ENCODE measurements at regions not wholly inside any gene's neighbourhood (a gene's known extent, or its start where the extent isn't known, plus 50 kb on each side); places are given as distances from the start of the nearest gene placed in this dataset.

GRCh38 chr9:135008416-135008815 is 79.1 kb upstream of the OLFM1 start:
- CTCF ChIA-PET = no interaction called here
- no peaks in the 10 kb centered on the region for H3K36me3 ChIP-seq (ENCODE audit: control insufficient read depth in 2 of 2, insufficient read depth in 2 of 2, low read length in 1 of 2)
- no peaks in the 10 kb centered on the region for H3K9me3 ChIP-seq (replicated peaks; ENCODE audit: control insufficient read depth, insufficient read depth, low read length)
- no peak overlapping the region for H2AFZ ChIP-seq (ENCODE audit: control insufficient read depth, low read depth, low read length)
- intact Hi-C loops (cut with micrococcal nuclease; ENCODE audit: unreplicated experiment) = no loop called here
- RAD21 ChIA-PET (ENCODE audit: unreplicated experiment) = no interaction called here
- ATAC-seq = no peak
- no peaks in the 10 kb centered on the region for H3K27me3 ChIP-seq (replicated peaks in 1 of 2; ENCODE audit: control insufficient read depth in 2 of 2, insufficient read depth in 2 of 2, low read length in 1 of 2)
- SMC1A ChIA-PET (ENCODE audit: uncharacterized antibody, unreplicated experiment) = no interaction called here
- in situ Hi-C loops (cut with MboI) = no loop called here
- no peak overlapping the region for H3K4me2 ChIP-seq (ENCODE audit: control insufficient read depth, insufficient read depth)
- no peak overlapping the region for H3K27ac ChIP-seq (ENCODE audit: control insufficient read depth, insufficient read depth)
- H3K79me2 ChIP-seq (ENCODE audit: control insufficient read depth, insufficient read depth, low read length) = no peaks in the 10 kb centered on the region
- no peaks in the 10 kb centered on the region for H4K20me1 ChIP-seq (ENCODE audit: control insufficient read depth, insufficient read depth)
- H3K9ac ChIP-seq (ENCODE audit: control insufficient read depth, insufficient read depth, low read length) = no peak overlapping the region
- no peaks in the 10 kb centered on the region for H3K4me1 ChIP-seq (ENCODE audit: control insufficient read depth, insufficient read depth, low read length)
- BruUV-seq (replicated peaks) = no TSS peak
- no peak overlapping the region for H3K4me3 ChIP-seq
- 3% methylated on average over 8 of the region's 8 CpGs for WGBS (ENCODE audit: insufficient coverage, insufficient replicate concordance, low lambda C conversion rate, missing lambda C conversion rate)
- FAIRE-seq = no peak
- TF ChIP-seq NFYB (IDR thresholded peaks at IDR 0.05; ENCODE audit: insufficient read depth, low read depth, low read length) (no peak), MAX (IDR thresholded peaks at IDR 0.05; ENCODE audit: low read depth, low read length) (no peak), E2F4 (IDR thresholded peaks at IDR 0.05; ENCODE audit: low read depth, low read length) (no peak)
- POLR2A ChIA-PET = no interaction called here
- DNase-seq (ENCODE audit: low read depth, low spot score) = no peak

- Histone ChIP-seq H3K27ac (ENCODE audit: control insufficient read depth, insufficient read depth) (no peak overlapping the region), H3K4me3 (no peak overlapping the region), H2AFZ (ENCODE audit: control insufficient read depth, low read depth, low read length) (no peak overlapping the region), H3K79me2 (ENCODE audit: control insufficient read depth, insufficient read depth, low read length) (no peaks in the 10 kb centered on the region), H3K9me3 (replicated peaks; ENCODE audit: control insufficient read depth, insufficient read depth, low read length) (no peaks in the 10 kb centered on the region), H4K20me1 (ENCODE audit: control insufficient read depth, insufficient read depth) (no peaks in the 10 kb centered on the region), H3K27me3 (replicated peaks in 1 of 2; ENCODE audit: control insufficient read depth in 2 of 2, insufficient read depth in 2 of 2, low read length in 1 of 2) (peaks cover 0 to 1% of the 10 kb centered on the region in 2 experiments; a peak in 1 of 4 replicates), H3K36me3 (ENCODE audit: control insufficient read depth in 2 of 2, insufficient read depth in 2 of 2, low read length in 1 of 2) (no peaks in the 10 kb centered on the region), H3K4me2 (ENCODE audit: control insufficient read depth, insufficient read depth) (no peak overlapping the region), H3K4me1 (ENCODE audit: control insufficient read depth, insufficient read depth, low read length) (no peaks in the 10 kb centered on the region), H3K9ac (ENCODE audit: control insufficient read depth, insufficient read depth, low read length) (no peak overlapping the region)
- intact Hi-C loops (cut with micrococcal nuclease; ENCODE audit: unreplicated experiment) = no loop called here
- BruUV-seq (replicated peaks) = no TSS peak
- ChIA-PET RAD21 (ENCODE audit: unreplicated experiment) (no interaction called here), SMC1A (ENCODE audit: uncharacterized antibody, unreplicated experiment) (no interaction called here), POLR2A (no interaction called here), CTCF (no interaction called here)
- WGBS (ENCODE audit: insufficient coverage, insufficient replicate concordance, low lambda C conversion rate, missing lambda C conversion rate) = 34% methylated on average over 10 of the region's 10 CpGs
- in situ Hi-C loops (cut with MboI) = no loop called here
- TF ChIP-seq POLR2AphosphoS2 (IDR thresholded peaks at IDR 0.05; ENCODE audit: low read depth, low read length) = no peak
- no peak for TF ChIP-seq ATF3 (IDR thresholded peaks at IDR 0.05; ENCODE audit: borderline replicate concordance, extremely low read depth, low read depth, low read length)
- TF ChIP-seq KAT2A (conservative IDR thresholded peaks at IDR 0.05; ENCODE audit: control insufficient read depth, low read depth, low read length) = no peak
- no peak for FAIRE-seq
- ATAC-seq = no peak
- DNase-seq (ENCODE audit: low read depth, low spot score) = no peak
These were observed 78.4 kb upstream of the OLFM1 start for GRCh38 chr9:135009051-135009560.
